ENCODE measurements at regions not wholly inside any gene's neighbourhood (a gene's known extent, or its start where the extent isn't known, plus 50 kb on each side); places are given as distances from the start of the nearest gene placed in this dataset.
"Not testable (repeated sequence)": the region's sequence is repeated elsewhere in the genome, so short reads cannot be mapped to it uniquely, and the experiment has no call there.

GRCh38 chrX:123788193-123788592 is 55.3 kb upstream of the THOC2 start:
- H3K9ac ChIP-seq (ENCODE audit: low read depth in 1 of 2, low read length in 2 of 2); H3K27ac ChIP-seq (ENCODE audit: low read depth in 1 of 2, low read length in 2 of 2); H3K9me3 ChIP-seq (ENCODE audit: control insufficient read depth in 4 of 4, low read length in 3 of 4); H3K4me3 ChIP-seq (ENCODE audit: low read depth in 1 of 3, low read length in 3 of 3); H3K27me3 ChIP-seq (ENCODE audit: control insufficient read depth in 4 of 4, insufficient read depth in 4 of 4, low read length in 3 of 4); H3K4me1 ChIP-seq (ENCODE audit: control insufficient read depth in 4 of 4, insufficient read depth in 4 of 4, low read length in 3 of 4); DNase-seq (ENCODE audit: low spot score); H3K36me3 ChIP-seq (ENCODE audit: control insufficient read depth in 4 of 4, insufficient read depth in 3 of 4, low read depth in 1 of 4, low read length in 3 of 4): not testable (repeated sequence)
- WGBS: 92% methylated on average over 15 of the region's 15 CpGs

GRCh38 chrX:123788744-123789143 is 55.9 kb upstream of the THOC2 start:
- Histone ChIP-seq H3K9ac (ENCODE audit: low read depth in 1 of 2, low read length in 2 of 2) (no peak overlapping the region), H3K4me1 (ENCODE audit: control insufficient read depth in 4 of 4, insufficient read depth in 4 of 4, low read length in 3 of 4) (no peaks in the 10 kb centered on the region), H3K27ac (ENCODE audit: low read depth in 1 of 2, low read length in 2 of 2) (no peak overlapping the region), H3K4me3 (ENCODE audit: low read depth in 1 of 3, low read length in 3 of 3) (no peak overlapping the region), H3K9me3 (ENCODE audit: control insufficient read depth in 4 of 4, low read length in 3 of 4) (no peaks in the 10 kb centered on the region), H3K36me3 (ENCODE audit: control insufficient read depth in 4 of 4, insufficient read depth in 3 of 4, low read depth in 1 of 4, low read length in 3 of 4) (no peaks in the 10 kb centered on the region), H3K27me3 (ENCODE audit: control insufficient read depth in 4 of 4, insufficient read depth in 4 of 4, low read length in 3 of 4) (no peaks in the 10 kb centered on the region)
- TF ChIP-seq HNF4A (conservative IDR thresholded peaks at IDR 0.05) (no peak), HNF4G (IDR thresholded peaks at IDR 0.05) (no peak), MAX (IDR thresholded peaks at IDR 0.05) (no peak), TAF1 (conservative IDR thresholded peaks at IDR 0.05) (no peak), RAD21 (IDR thresholded peaks at IDR 0.05) (no peak), SP1 (IDR thresholded peaks at IDR 0.05) (no peak), FOXA2 (IDR thresholded peaks at IDR 0.05) (no peak), FOXA1 (IDR thresholded peaks at IDR 0.05) (no peak), RXRA (IDR thresholded peaks at IDR 0.05) (no peak), YY1 (IDR thresholded peaks at IDR 0.05) (no peak), EGR1 (IDR thresholded peaks at IDR 0.05; ENCODE audit: low read depth in 2 of 2) (no peak), NR2F2 (IDR thresholded peaks at IDR 0.05) (no peak), ZBTB33 (IDR thresholded peaks at IDR 0.05) (no peak), GABPA (IDR thresholded peaks at IDR 0.05 in 1 of 2, conservative IDR thresholded peaks at IDR 0.05 in 1 of 2) (no peak), JUND (IDR thresholded peaks at IDR 0.05) (no peak), CTCF (IDR thresholded peaks at IDR 0.05; ENCODE audit: low read depth, low read length, missing input control) (no peak)
- TF ChIP-seq, protein P1, sequence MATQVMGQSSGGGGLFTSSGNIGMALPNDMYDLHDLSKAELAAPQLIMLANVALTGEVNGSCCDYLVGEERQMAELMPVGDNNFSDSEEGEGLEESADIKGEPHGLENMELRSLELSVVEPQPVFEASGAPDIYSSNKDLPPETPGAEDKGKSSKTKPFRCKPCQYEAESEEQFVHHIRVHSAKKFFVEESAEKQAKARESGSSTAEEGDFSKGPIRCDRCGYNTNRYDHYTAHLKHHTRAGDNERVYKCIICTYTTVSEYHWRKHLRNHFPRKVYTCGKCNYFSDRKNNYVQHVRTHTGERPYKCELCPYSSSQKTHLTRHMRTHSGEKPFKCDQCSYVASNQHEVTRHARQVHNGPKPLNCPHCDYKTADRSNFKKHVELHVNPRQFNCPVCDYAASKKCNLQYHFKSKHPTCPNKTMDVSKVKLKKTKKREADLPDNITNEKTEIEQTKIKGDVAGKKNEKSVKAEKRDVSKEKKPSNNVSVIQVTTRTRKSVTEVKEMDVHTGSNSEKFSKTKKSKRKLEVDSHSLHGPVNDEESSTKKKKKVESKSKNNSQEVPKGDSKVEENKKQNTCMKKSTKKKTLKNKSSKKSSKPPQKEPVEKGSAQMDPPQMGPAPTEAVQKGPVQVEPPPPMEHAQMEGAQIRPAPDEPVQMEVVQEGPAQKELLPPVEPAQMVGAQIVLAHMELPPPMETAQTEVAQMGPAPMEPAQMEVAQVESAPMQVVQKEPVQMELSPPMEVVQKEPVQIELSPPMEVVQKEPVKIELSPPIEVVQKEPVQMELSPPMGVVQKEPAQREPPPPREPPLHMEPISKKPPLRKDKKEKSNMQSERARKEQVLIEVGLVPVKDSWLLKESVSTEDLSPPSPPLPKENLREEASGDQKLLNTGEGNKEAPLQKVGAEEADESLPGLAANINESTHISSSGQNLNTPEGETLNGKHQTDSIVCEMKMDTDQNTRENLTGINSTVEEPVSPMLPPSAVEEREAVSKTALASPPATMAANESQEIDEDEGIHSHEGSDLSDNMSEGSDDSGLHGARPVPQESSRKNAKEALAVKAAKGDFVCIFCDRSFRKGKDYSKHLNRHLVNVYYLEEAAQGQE (IDR thresholded peaks at IDR 0.05): no peak
- TF ChIP-seq, protein P2, sequence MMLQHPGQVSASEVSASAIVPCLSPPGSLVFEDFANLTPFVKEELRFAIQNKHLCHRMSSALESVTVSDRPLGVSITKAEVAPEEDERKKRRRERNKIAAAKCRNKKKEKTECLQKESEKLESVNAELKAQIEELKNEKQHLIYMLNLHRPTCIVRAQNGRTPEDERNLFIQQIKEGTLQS (IDR thresholded peaks at IDR 0.05): no peak
- DNase-seq (ENCODE audit: low spot score): no peak
